Astrocyte of the hippocampus (primary cell): ENCODE measurements at regions not wholly inside any gene's neighbourhood (a gene's known extent, or its start where the extent isn't known, plus 50 kb on each side); places are given as distances from the start of the nearest gene placed in this dataset.
"Not testable (repeated sequence)": the region's sequence is repeated elsewhere in the genome, so short reads cannot be mapped to it uniquely, and the experiment has no call there.

Source experiments
- DNase-seq: peaks from one replicate; pipeline ENCODE4 v3.0.0; 2011; ENCODE audit warnings: low read depth, low spot score

- no peak for DNase-seq
Observed at GRCh38 chr5:23977997-23978396, 470.6 kb downstream of the PRDM9 start.

GRCh38 chr5:23991406-23991805 is 484.0 kb downstream of the PRDM9 start:
- no peak for DNase-seq

GRCh38 chr5:23994581-23995370 is 487.4 kb downstream of the PRDM9 start:
- DNase-seq = no peak

GRCh38 chr5:23996525-23996924 is 489.1 kb downstream of the PRDM9 start:
- no peak for DNase-seq

GRCh38 chr5:24005384-24005783 is 498.0 kb downstream of the PRDM9 start:
- no peak for DNase-seq

GRCh38 chr5:24017710-24018109 is 510.3 kb downstream of the PRDM9 start:
- not testable (repeated sequence) for DNase-seq

- no peak for DNase-seq
Observed at GRCh38 chr5:24026288-24026687, 518.9 kb downstream of the PRDM9 start.

GRCh38 chr5:24042688-24043087 is 535.3 kb downstream of the PRDM9 start:
- no peak for DNase-seq

- no peak for DNase-seq
Observed at GRCh38 chr5:24045046-24045445, 537.6 kb downstream of the PRDM9 start.

GRCh38 chr5:24053737-24054136 is 546.3 kb downstream of the PRDM9 start:
- no peak for DNase-seq

- peak; percentile 16 for DNase-seq
Observed at GRCh38 chr5:24059006-24059405, 551.6 kb downstream of the PRDM9 start.

GRCh38 chr5:24059716-24060115 is 552.3 kb downstream of the PRDM9 start:
- DNase-seq = no peak

GRCh38 chr5:24065779-24066178 is 558.4 kb downstream of the PRDM9 start:
- no peak for DNase-seq

- no peak for DNase-seq
Observed at GRCh38 chr5:24067208-24067607, 559.8 kb downstream of the PRDM9 start.

- no peak for DNase-seq
Observed at GRCh38 chr5:24068524-24068923, 561.1 kb downstream of the PRDM9 start.

GRCh38 chr5:24073107-24073506 is 565.7 kb downstream of the PRDM9 start:
- DNase-seq = no peak

- DNase-seq = no peak
Observed at GRCh38 chr5:24080046-24080445, 564.7 kb downstream of the CDH10 start.

GRCh38 chr5:24094081-24094679 is 550.6 kb downstream of the CDH10 start:
- peak; percentile 5 for DNase-seq

- no peak for DNase-seq
Observed at GRCh38 chr5:24102010-24102409, 542.8 kb downstream of the CDH10 start.

GRCh38 chr5:24103451-24104023 is 541.2 kb downstream of the CDH10 start:
- DNase-seq = no peak

GRCh38 chr5:24110004-24110615 is 534.7 kb downstream of the CDH10 start:
- DNase-seq = peak; percentile 4

- no peak for DNase-seq
Observed at GRCh38 chr5:24112420-24112819, 532.4 kb downstream of the CDH10 start.

- DNase-seq = no peak
Observed at GRCh38 chr5:24118351-24118750, 526.4 kb downstream of the CDH10 start.
